Activated naive CD4-positive, alpha-beta T cell treated with anti-CD3 and anti-CD28 coated beads, Interleukin-2, amount 50 U/mL, for 16 hours (primary cell): ENCODE measurements at regions not wholly inside any gene's neighbourhood (a gene's known extent, or its start where the extent isn't known, plus 50 kb on each side); places are given as distances from the start of the nearest gene placed in this dataset.
"Not testable (repeated sequence)": the region's sequence is repeated elsewhere in the genome, so short reads cannot be mapped to it uniquely, and the experiment has no call there.

Experiments used
- DNase-seq: peaks from one replicate; pipeline ENCODE4 v3.0.0-alpha.2; 2020

DNA sequence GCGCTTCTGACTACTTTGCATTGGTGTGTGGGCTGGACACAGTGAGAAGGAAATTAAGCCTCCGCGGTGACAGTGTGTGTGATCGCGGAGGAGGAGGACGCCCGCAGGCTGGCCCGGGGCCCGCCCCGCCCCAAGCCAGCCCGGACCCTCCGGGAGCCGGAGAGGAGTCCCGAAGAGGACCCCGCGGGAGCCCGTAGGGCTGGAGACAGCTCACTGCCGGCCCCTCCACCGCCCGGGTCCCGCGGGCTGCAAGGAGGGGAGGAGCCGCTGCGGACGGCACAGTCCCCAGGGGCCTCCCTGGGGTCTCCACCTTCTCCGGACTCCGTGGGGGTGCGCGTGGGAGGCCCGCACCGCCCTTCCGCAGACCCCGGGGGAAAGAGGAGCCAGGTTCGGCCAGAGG, 146.4 kb upstream of the ERCC6L2 start:
- DNase-seq: no peak

- no peak for DNase-seq
Observed at GRCh38 chr9:95727947-95728520, 147.5 kb upstream of the ERCC6L2 start.

DNA sequence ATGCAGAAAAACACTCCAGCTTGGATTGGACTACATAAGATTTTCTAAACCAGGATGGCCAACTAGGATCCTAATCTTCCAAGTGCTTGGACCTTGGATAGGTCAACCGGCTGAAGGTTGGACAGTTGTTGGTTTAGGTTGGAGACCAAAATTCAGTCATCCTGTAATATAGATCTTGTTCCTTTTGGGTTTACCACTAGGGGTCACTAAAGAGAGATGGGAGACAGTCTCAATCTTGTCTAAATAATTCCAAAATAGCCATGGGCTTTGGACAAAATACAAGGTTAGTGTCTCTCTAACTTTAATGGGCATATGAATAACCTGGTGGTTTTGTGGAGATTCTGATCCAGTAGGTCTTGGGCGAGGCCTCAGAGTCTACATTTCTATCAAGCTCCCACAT, 148.7 kb upstream of the ERCC6L2 start:
- no peak for DNase-seq

GRCh38 chr9:95725045-95725444, 150.4 kb upstream of the ERCC6L2 start:
- peak; percentile 16 for DNase-seq

DNA sequence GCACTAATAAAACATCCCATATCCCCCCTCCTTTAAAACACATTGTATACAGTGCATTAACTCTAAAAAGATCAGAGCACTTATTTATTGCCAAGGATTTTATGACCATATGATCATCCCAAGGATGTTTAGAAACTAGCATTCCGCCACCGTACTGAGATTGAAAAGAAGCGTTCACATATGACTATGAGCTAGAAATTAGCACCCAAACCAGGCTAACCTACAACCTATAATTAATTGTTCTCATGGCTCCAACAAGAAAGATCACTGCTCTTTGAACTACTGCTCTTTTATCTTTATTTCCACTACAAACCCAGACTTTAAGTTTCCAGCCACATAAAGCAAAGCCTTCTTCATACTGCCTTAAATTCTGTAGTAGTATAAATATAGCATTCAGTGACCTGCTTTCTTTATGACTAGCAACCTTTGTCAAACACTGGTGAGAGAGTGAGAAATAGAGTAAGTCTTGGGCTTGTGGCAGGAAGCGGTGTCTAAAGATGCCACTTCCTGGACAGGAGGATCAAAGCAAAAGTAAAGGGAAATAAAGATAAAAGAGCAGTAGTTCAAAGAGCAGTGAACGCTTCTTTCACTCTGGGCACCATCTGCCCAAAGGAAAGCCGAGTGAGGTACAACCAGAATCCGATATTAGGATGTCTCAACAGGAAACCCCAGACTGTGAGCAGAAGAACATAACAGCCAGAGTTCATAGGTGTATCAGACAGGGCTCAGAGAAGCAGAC, 151.1 kb upstream of the ERCC6L2 start:
- peak; percentile 57 for DNase-seq

DNA sequence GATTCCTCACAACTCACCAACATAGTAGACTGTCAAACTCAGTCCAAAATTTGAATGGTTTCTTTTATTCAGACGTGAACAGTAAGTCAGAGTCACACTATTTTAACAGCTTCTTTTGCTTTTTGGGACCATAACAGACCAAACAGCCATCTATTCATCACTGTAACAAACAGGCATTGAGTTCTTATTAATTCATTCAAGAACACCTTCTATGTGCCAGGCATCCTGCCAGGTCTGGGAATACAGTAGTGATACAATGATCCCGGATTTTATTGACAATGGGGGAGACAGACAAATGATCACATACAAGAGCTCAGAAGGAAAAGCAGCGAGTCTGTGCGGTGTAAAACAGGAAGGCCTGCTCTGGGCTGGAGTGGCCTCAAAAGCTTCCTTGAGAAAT, 153.3 kb upstream of the ERCC6L2 start:
- no peak for DNase-seq

DNA sequence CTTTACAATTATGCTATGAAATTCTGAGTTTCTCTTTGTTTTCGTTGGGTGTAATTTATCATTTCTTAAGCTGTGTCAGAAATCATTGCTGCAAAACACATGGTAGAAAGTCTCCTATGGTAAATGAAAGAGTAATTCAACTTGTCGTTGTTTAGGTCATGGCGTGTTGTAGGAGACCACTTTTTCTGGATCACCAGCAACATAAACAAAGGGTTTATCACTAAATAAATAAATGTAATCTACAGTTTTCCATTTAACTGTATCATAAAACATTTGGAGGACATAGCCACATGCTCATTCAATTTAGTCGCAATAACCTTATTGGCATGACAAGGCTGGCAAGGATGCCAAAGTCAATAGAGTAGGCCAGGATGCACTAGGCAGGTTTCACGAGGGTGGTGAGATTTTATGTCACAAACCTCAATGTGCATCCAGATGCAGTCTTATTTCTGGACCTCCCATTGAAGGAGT, 154.4 kb upstream of the ERCC6L2 start:
- no peak for DNase-seq

- DNase-seq: no peak
Observed at GRCh38 chr9:95720496-95720895, 155.0 kb upstream of the ERCC6L2 start.

GRCh38 chr9:95719354-95719753, 156.1 kb upstream of the ERCC6L2 start:
- no peak for DNase-seq

GRCh38 chr9:95718263-95718662, 157.2 kb upstream of the ERCC6L2 start:
- DNase-seq: no peak

DNA sequence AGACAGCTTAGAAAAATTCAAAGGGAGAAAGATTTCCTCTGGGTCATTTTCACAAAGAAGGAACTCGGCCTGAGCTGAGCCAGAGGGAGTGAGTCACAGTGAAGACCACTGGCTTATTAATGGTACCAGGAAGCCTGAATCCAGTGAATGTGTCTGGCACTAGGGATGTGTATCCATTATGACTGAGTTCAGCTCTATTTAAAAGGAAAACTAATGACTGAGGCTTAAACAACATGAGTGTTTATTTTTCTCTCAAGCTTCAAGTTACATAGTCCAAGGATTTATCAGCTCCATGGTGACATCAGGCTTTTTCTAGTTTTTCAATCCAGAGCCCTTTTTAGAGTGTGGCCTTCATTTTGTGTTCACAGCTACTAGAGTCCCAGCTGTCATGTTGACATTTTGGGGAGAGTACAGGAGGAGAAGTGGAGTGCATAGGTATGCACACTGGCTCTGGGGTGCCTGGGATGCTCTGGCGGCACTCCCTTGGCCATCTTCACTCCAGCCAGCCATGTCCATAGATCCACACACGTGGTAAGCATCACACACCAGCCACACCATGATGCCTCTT, 159.5 kb upstream of the ERCC6L2 start:
- DNase-seq: no peak

GRCh38 chr9:95710446-95710845, 165.0 kb upstream of the ERCC6L2 start:
- DNase-seq: no peak

GRCh38 chr9:95696701-95697100, 178.8 kb upstream of the ERCC6L2 start:
- no peak for DNase-seq

- no peak for DNase-seq
Observed at GRCh38 chr9:95691435-95691834, 174.7 kb upstream of the PTCH1 start.

DNA sequence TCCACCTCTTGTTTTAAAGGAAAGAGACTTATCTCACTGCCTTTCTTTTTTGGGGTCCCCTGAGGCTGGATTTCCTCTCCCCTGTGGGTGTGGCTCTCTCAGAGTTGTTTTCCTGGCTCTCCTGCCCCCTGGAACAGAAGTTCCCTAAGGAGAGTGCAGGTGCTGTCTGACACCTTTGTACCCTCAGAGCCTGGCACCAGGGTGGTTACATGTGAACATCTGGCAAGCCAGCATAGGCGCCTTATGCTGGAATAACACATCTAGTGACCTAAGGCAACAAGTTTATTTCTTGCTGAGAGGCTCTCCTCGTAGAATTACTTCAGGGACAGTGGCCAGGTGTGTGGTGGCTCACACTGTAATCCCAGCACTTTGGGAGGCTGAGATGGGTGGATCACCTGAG, 172.9 kb upstream of the PTCH1 start:
- DNase-seq: no peak

GRCh38 chr9:95684516-95684915, 167.7 kb upstream of the PTCH1 start:
- no peak for DNase-seq

- not testable (repeated sequence) for DNase-seq
Observed at GRCh38 chr9:95680306-95680705, 163.5 kb upstream of the PTCH1 start.

GRCh38 chr9:95679874-95680273, 163.1 kb upstream of the PTCH1 start:
- DNase-seq: no peak

DNA sequence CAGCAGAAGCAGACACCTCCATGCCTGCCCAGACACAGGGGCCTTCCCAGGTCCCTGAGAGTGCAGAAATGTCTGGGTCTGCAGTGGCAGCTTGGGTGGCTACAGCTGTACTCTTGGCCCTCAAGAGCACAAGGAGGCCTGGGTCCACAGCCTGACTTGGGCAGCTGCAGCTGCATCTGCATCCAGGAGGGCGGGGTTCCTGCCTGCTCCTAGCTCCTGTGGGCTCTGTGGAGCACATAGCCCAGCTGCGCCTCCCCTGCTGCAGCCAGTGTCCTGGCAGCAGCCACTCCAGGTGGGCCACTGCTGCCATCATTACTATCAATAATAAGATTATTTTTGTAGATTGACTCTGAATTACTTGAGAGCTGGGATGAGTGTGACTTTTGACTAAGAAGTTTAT, 162.0 kb upstream of the PTCH1 start:
- DNase-seq: no peak

- DNase-seq: no peak
Observed at GRCh38 chr9:95670122-95670521, 153.4 kb upstream of the PTCH1 start.

DNA sequence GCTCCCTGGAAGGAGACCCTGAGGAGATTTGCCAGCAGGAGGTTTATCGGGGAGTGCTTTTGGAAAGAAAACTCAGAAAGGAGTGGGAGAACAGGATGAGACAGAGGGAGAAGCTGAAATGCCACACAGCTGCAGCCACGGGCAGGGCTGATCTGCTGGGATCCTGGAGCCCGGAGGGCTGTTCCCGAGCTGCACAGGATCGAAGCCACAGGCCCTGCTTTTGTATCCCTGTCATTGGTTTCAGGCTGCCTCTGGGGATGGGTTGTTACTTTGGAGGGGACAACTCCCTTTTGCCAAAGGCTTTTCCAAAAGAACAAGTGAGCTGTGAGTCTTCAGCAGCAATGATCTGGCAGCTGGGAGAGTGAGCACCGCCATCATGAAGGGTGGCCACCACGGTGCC, 152.5 kb upstream of the PTCH1 start:
- DNase-seq: no peak

- DNase-seq: no peak
Observed at GRCh38 chr9:95667789-95668188, 151.0 kb upstream of the PTCH1 start.

- DNase-seq: no peak
Observed at GRCh38 chr9:95666785-95667155, 150.0 kb upstream of the PTCH1 start.

- no peak for DNase-seq
Observed at GRCh38 chr9:95666096-95666784, 149.5 kb upstream of the PTCH1 start.
